Psoas muscle (tissue), 7 donors: ENCODE measurements at regions not wholly inside any gene's neighbourhood (a gene's known extent, or its start where the extent isn't known, plus 50 kb on each side); places are given as distances from the start of the nearest gene placed in this dataset.

Source experiments
- ATAC-seq, 4 donors: fragments of 200-7000 bp; cut with Tn5 transposase; one replicate each; pipeline ENCODE4 v1.9.1; 2020; ENCODE audit warnings: moderate library complexity in 3 of 4, mild to moderate bottlenecking in 2 of 4
- DNase-seq, 2 donors: peaks; one replicate each; pipeline ENCODE4 v3.0.0-alpha.2; 2020
- H3K27ac ChIP-seq: fragments of 200-600 bp; one replicate; pipeline ENCODE4 v1.8.0; 2022
- H3K27me3 ChIP-seq, 3 donors: fragments of 200-600 bp in 1 of 3; one replicate each; pipeline versions ENCODE4 v1.6.1 to v1.8.0; 2013 to 2022; ENCODE audit warnings: low read length in 2 of 3, mild to moderate bottlenecking in 2 of 3, moderate library complexity in 1 of 3; ENCODE audit not compliant: insufficient read depth in 3 of 3
- H3K36me3 ChIP-seq, 2 donors: fragments of 200-600 bp in 1 of 2; one replicate each; pipeline versions ENCODE4 v1.6.1 to v1.8.0; 2013 to 2022; ENCODE audit warnings: low read depth in 1 of 2, mild to moderate bottlenecking in 1 of 2, moderate library complexity in 1 of 2; ENCODE audit not compliant: insufficient read depth in 1 of 2
- H3K4me1 ChIP-seq: fragments of 200-600 bp; one replicate; pipeline ENCODE4 v1.8.0; 2022
- H3K4me3 ChIP-seq: fragments of 200-600 bp; one replicate; pipeline ENCODE4 v1.8.0; 2022; ENCODE audit warnings: mild to moderate bottlenecking
- H3K9me3 ChIP-seq: fragments of 200-600 bp; one replicate; pipeline ENCODE4 v1.8.0; 2022
- WGBS, 3 donors: extraction: QIAGEN DNeasy Blood & Tissue Kit; methylation state at CpG; one replicate each; pipeline versions ENCODE4 v1.1.6 to v1.1.7; 2013; 5-methylcytosine and 5-hydroxymethylcytosine counted together
- intact Hi-C, 2 donors: fragments of 100-400 bp; cut with DNase I; formaldehyde crosslinking; loops; one replicate each; pipeline versions ENCODE4 v1.11.0 to v1.14.2; 2022
- TF ChIP-seq, protein P1 (sequence below): fragments of 200-600 bp; IDR thresholded peaks from one replicate; pipeline ENCODE4 v1.8.0; 2022; ENCODE audit warnings: antibody characterized with exemption
- donor health status: healthy with polysubstance abuse.
- donor health status: DM: no; HTN: no; CAD: no; lungs with moderate emphysema.
- donor health status: Bipolar disorder and iron deficiency.
- donor health status: healthy.
- donor health status: DM: yes; HTN: yes; CAD: no.
- donor health status: DM: no; HTN: no; CAD: no.
- donor health status: DM: yes; HTN: yes; CAD: no.

GRCh38 chr10:44006771-44007170 is 358.1 kb upstream of the ZNF32 start:
- H3K27ac ChIP-seq: no peak overlapping the region
- intact Hi-C loops: no loop called here
- H3K4me1 ChIP-seq: peaks cover 10% of the 10 kb centered on the region
- H3K27me3 ChIP-seq: peaks cover 0 to 3% (median 0%) of the 10 kb centered on the region in 3 donors
- TF ChIP-seq, protein P1, sequence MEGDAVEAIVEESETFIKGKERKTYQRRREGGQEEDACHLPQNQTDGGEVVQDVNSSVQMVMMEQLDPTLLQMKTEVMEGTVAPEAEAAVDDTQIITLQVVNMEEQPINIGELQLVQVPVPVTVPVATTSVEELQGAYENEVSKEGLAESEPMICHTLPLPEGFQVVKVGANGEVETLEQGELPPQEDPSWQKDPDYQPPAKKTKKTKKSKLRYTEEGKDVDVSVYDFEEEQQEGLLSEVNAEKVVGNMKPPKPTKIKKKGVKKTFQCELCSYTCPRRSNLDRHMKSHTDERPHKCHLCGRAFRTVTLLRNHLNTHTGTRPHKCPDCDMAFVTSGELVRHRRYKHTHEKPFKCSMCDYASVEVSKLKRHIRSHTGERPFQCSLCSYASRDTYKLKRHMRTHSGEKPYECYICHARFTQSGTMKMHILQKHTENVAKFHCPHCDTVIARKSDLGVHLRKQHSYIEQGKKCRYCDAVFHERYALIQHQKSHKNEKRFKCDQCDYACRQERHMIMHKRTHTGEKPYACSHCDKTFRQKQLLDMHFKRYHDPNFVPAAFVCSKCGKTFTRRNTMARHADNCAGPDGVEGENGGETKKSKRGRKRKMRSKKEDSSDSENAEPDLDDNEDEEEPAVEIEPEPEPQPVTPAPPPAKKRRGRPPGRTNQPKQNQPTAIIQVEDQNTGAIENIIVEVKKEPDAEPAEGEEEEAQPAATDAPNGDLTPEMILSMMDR: no peak
- DNase-seq (no peak), ATAC-seq (no peak)
- no peak overlapping the region for H3K4me3 ChIP-seq
- H3K9me3 ChIP-seq: no peaks in the 10 kb centered on the region
- H3K36me3 ChIP-seq: no peaks in the 10 kb centered on the region
- WGBS, 3 donors: 94 to 97% (median 95%) methylated on average over 1 of the region's 1 CpG

- intact Hi-C loops: no loop called here
- H3K4me1 ChIP-seq: peaks cover 10% of the 10 kb centered on the region
- DNase-seq (no peak), ATAC-seq (no peak)
- WGBS, 3 donors: 66 to 70% (median 67%) methylated on average over 12 of the region's 12 CpGs
- no peak overlapping the region for H3K4me3 ChIP-seq
- no peak overlapping the region for H3K27ac ChIP-seq
- no peaks in the 10 kb centered on the region for H3K9me3 ChIP-seq
- H3K27me3 ChIP-seq: peaks cover 0 to 3% (median 0%) of the 10 kb centered on the region in 3 donors
- H3K36me3 ChIP-seq: no peaks in the 10 kb centered on the region
- TF ChIP-seq, protein P1: no peak
Measured at GRCh38 chr10:44005788-44006099, 357.1 kb upstream of the ZNF32 start.

DNA sequence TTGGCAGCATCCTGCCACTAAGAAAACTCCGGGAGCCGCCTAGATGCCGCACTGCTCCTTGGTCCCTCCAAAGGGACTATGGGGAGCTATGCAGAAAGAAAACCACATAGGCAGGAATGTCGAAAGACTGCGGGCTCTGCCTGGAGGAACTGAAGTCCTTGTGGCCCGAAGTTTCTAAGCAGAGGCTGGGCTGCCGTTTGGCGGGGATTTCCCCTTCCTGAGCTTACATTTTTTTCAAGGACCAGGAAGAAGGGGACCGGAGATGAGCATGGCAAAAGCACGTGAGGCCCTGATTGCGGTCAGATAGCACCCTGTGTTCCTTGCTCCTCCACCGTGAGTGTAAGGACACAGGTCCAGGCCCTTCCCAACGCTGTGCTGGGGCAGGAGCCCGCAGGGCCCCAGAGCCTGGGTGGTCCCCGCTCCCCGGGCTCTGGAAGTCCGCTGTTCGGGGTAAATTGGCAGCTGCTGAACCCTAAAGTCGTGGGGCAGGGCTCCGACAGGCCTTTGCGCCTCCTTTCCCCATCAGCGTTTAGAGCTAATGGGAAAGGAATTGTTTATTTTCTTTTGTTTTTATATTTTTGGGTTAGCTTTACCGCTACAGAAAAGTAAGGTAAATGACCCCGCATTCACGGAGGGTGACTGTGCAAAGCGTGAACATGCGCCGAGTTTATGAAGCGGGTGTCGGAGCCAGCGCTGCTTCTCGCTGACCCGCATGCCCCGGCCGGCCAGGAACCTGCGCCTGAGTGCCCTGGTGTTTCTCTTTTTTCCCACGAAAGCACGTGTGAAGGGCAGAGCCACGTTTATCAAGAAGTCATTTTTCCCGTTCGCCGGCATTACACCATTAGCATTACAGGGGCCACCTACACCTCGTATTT is 356.5 kb upstream of the ZNF32 start:
- intact Hi-C loops: no loop called here

DNA sequence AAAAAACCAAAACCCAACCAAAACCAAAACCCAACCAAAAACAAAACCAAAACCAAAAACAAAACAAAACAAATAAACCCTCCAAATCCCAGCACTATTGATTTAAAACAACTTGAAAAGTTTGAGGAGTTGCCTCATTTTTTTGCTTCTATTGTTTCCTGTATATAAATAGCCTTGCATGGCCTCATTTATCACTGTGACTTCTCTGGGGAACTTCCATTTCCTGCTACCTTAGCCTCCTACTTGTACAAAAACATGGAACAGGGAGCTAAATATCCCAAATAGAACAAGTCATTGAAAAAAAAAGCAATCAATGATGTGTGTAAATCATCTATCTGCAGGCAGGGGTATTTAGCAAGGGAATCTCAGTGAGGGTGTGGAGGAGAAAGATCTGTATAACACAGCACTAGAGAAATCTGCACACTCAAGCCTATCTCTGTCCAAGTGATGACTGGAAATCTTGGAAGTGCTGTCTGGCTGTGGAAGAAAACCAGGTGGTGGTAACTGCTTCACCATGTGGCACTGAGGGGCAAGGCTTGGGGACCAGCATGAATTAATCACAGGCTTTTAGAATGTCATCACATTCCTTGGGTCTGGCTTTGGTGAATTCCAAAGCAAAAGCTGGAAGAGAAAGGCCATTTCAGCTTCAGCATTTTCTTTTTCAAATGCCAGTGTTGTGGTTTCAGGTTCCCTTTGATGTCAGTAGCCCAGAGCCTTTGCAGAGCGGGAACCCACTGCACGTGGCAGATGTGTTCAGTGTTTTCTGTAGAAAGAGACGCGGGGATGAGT is 349.5 kb upstream of the ZNF32 start:
- WGBS, 3 donors: 33 to 48% (median 46%) methylated on average over 4 of the region's 4 CpGs
- peak in 1 of 4 donors; percentile 54 for ATAC-seq
- Histone ChIP-seq H3K27ac (no peak overlapping the region), H3K9me3 (no peaks in the 10 kb centered on the region), H3K36me3 (no peaks in the 10 kb centered on the region), H3K4me3 (no peak overlapping the region), H3K4me1 (no peaks in the 10 kb centered on the region), H3K27me3 (peaks cover 0 to 10% (median 0%) of the 10 kb centered on the region in 3 donors)
- TF ChIP-seq, protein P1: no peak
- intact Hi-C loops: no loop called here
- DNase-seq: no peak

More for the DNA sequence above, 356.5 kb upstream of the ZNF32 start:
- ATAC-seq (no peak), DNase-seq (no peak)
- H3K27ac ChIP-seq: no peak overlapping the region
- TF ChIP-seq, protein P1: no peak
- H3K27me3 ChIP-seq: peaks cover 0 to 3% (median 0%) of the 10 kb centered on the region in 3 donors
- H3K9me3 ChIP-seq: no peaks in the 10 kb centered on the region
- WGBS, 3 donors: 88 to 91% (median 89%) methylated on average over 43 of the region's 43 CpGs
- no peak overlapping the region for H3K4me3 ChIP-seq
- peaks cover 9% of the 10 kb centered on the region for H3K4me1 ChIP-seq
- H3K36me3 ChIP-seq: no peaks in the 10 kb centered on the region
